ENCODE measurements at regions not wholly inside any gene's neighbourhood (a gene's known extent, or its start where the extent isn't known, plus 50 kb on each side); places are given as distances from the start of the nearest gene placed in this dataset.

DNA sequence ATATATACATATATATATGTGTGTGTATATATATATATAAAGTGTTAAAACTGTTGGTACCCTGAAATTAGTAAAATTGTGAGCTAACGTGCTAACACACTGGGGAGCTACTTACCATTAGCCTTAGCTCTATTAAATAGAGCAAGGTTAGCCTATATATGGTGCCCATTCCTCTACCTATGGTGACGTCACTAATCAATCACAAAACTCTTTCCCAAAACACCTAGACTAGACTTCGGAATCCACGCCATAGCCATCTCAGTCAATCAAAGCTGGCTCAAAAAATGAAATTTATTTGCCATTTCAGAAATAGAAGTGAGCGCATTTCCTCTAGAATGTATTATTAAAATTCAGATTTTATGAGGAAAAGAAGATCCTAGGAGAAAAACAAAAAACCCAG, 229.0 kb upstream of the TENM3 start:
- no peak for TF ChIP-seq EZH2 (IDR thresholded peaks at IDR 0.05)
- no peak for TF ChIP-seq POLR2AphosphoS5 (IDR thresholded peaks at IDR 0.05; ENCODE audit: borderline replicate concordance, low read depth, low read length)
- no peak for TF ChIP-seq FOXP2 (optimal IDR thresholded peaks at IDR 0.05; ENCODE audit: control extremely low read depth, extremely low read length, insufficient read depth)
